ENCODE measurements at regions not wholly inside any gene's neighbourhood (a gene's known extent, or its start where the extent isn't known, plus 50 kb on each side); places are given as distances from the start of the nearest gene placed in this dataset.

DNA sequence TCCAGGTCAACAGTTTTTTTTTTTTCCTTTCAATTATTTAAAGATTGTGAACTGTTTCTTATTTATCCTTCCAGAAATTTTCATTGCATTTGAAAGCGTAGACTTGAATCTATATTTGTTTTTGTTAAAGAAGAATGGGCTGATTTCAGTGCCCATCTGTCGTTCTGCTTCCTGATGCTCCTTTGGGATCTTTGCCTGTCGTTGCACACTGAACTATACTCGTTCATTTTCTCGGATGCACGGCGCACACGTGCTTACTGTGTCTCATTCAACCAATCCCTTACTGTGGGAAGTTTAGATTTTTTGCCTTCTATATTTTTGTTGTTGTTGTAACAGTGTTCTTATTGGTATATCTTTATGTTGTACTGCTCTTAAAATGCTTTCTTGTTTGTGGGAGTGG, 149.7 kb downstream of the VAPA start:
- no peak for DNase-seq
- no peaks in the 10 kb centered on the region for H4K20me1 ChIP-seq (ENCODE audit: insufficient read depth, low read depth, low read length)

DNA sequence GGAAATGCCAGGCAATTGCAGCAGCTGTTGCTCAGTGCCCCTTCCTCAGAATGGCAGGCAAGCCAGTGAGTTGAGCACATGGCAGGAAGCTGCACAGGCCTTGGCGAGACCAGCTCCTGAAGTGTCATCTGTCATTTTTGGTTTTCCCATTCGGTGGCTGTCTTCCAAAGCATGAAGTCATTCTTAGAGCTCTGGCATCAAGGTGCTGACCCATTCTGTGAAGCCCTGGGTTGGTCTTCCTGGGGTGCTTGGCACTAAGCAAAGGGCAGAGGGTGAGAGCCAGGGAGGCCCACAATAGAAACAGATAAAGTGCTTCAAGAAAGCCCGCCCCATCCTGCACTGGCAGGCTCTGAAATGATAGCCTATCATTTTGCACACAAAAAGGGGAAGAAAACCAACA, 150.5 kb downstream of the VAPA start:
- no peaks in the 10 kb centered on the region for H3K79me2 ChIP-seq (ENCODE audit: low read length)

More for the DNA sequence above, 149.7 kb downstream of the VAPA start:
- Histone ChIP-seq H3K4me1 (ENCODE audit: low read length) (peaks cover 5% of the 10 kb centered on the region; the same call in 1 of the 2 replicates), H3K9ac (ENCODE audit: low read length) (no peak overlapping the region), H3K27ac (ENCODE audit: low read length) (no peak overlapping the region), H2AFZ (ENCODE audit: low read length) (no peak overlapping the region), H3K9me2 (replicated peaks; ENCODE audit: insufficient read depth, low read length) (no peaks in the 10 kb centered on the region), H3K9me3 (ENCODE audit: low read length) (no peaks in the 10 kb centered on the region), H3K4me2 (ENCODE audit: low read depth, low read length, poor library complexity, severe bottlenecking) (no peak overlapping the region), H3K4me3 (ENCODE audit: low read length) (no peak overlapping the region), H3K36me3 (ENCODE audit: insufficient read depth, low read length) (no peaks in the 10 kb centered on the region), H3K27me3 (ENCODE audit: low read length) (no peaks in the 10 kb centered on the region), H3K79me2 (ENCODE audit: low read length) (no peaks in the 10 kb centered on the region)

DNA sequence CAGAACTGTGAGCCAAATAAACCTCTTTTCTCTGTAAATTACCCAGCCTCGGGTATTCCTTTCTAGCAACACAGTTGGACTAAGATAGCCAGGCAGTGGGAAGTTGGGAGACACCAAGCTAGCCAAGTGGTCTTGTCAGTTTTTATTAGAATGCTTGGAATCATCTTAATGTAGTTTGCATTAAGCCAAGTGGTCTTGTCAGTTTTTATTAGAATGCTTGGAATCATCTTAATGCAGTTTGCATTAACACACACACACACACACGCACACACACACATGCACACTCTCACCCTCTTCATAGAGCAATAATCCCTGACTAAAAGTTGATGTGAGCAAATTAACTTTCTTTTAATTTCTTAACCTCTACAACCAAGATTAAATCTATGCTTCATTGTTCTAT, 151.5 kb downstream of the VAPA start:
- Histone ChIP-seq H3K27ac (ENCODE audit: low read length) (no peak overlapping the region), H3K36me3 (ENCODE audit: insufficient read depth, low read length) (no peaks in the 10 kb centered on the region), H3K9me3 (ENCODE audit: low read length) (no peaks in the 10 kb centered on the region), H3K4me2 (ENCODE audit: low read depth, low read length, poor library complexity, severe bottlenecking) (no peak overlapping the region), H3K79me2 (ENCODE audit: low read length) (no peaks in the 10 kb centered on the region), H3K4me3 (ENCODE audit: low read length) (no peak overlapping the region), H3K4me1 (ENCODE audit: low read length) (peaks cover 5% of the 10 kb centered on the region; the same call in 1 of the 2 replicates), H4K20me1 (ENCODE audit: insufficient read depth, low read depth, low read length) (no peaks in the 10 kb centered on the region), H3K27me3 (ENCODE audit: low read length) (no peaks in the 10 kb centered on the region), H3K9ac (ENCODE audit: low read length) (no peak overlapping the region), H2AFZ (ENCODE audit: low read length) (no peak overlapping the region), H3K9me2 (replicated peaks; ENCODE audit: insufficient read depth, low read length) (no peaks in the 10 kb centered on the region)
- DNase-seq, result no peak

More for the DNA sequence above, 150.5 kb downstream of the VAPA start:
- Histone ChIP-seq H3K9me3 (ENCODE audit: low read length) (no peaks in the 10 kb centered on the region), H3K27ac (ENCODE audit: low read length) (no peak overlapping the region), H3K4me1 (ENCODE audit: low read length) (peaks cover 5% of the 10 kb centered on the region; the same call in 1 of the 2 replicates), H3K4me3 (ENCODE audit: low read length) (no peak overlapping the region), H3K4me2 (ENCODE audit: low read depth, low read length, poor library complexity, severe bottlenecking) (no peak overlapping the region), H3K27me3 (ENCODE audit: low read length) (no peaks in the 10 kb centered on the region), H3K9ac (ENCODE audit: low read length) (no peak overlapping the region), H4K20me1 (ENCODE audit: insufficient read depth, low read depth, low read length) (no peaks in the 10 kb centered on the region), H3K36me3 (ENCODE audit: insufficient read depth, low read length) (no peaks in the 10 kb centered on the region), H2AFZ (ENCODE audit: low read length) (no peak overlapping the region), H3K9me2 (replicated peaks; ENCODE audit: insufficient read depth, low read length) (no peaks in the 10 kb centered on the region)
- DNase-seq, result no peak

DNA sequence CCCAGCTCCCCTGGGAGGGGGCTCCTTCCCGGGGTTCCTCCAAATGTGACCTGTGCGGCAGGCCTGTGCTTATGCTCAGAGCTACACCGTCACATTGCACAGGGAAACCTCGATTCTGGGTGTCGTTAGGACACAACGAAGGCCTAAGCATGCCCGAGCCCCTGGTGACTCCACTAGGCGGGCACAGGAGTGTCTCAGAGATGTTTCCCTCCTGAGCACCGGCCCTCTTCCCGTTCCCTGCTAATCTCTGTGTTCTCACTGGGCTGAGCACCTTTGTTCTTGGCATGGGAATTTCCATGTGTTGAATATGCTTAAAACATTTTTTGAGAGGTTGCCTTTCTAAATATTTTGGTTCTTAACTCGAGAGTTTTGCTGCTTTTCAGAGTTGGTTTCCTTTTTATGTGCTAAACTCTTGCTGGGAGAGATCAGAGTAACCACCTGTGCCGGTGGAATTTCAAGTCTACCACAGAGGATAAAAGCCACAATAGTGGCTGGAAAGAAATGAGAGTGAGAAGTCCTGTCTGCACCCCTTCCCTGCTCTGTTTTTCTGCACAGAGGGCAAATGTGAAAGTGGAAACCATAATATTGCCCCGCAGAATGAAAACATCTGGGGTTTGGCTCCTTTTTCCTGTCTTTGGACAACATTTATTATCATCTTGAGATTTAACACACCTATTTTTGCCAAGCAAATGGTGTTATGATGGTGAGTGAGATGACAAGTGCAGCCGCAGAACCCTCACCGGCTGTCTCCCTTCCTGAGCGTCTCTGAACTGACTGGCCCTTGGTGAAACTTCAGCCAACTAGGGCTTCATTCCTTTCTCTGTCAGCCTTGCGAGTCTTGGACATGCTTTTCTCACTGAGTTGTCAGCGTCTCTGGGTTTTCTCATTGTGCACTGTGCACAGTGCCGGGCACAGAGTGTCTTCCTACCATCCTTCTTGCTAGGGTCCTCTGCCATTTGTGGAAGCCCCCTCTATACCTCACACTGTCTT, 154.1 kb downstream of the VAPA start:
- Histone ChIP-seq H3K9me3 (ENCODE audit: low read length) (no peaks in the 10 kb centered on the region), H4K20me1 (ENCODE audit: insufficient read depth, low read depth, low read length) (no peaks in the 10 kb centered on the region), H3K27me3 (ENCODE audit: low read length) (no peaks in the 10 kb centered on the region), H3K4me3 (ENCODE audit: low read length) (no peak overlapping the region), H3K4me2 (ENCODE audit: low read depth, low read length, poor library complexity, severe bottlenecking) (no peak overlapping the region), H3K9ac (ENCODE audit: low read length) (no peak overlapping the region), H3K27ac (ENCODE audit: low read length) (no peak overlapping the region), H3K4me1 (ENCODE audit: low read length) (no peaks in the 10 kb centered on the region), H2AFZ (ENCODE audit: low read length) (no peak overlapping the region), H3K9me2 (replicated peaks; ENCODE audit: insufficient read depth, low read length) (no peaks in the 10 kb centered on the region), H3K36me3 (ENCODE audit: insufficient read depth, low read length) (no peaks in the 10 kb centered on the region), H3K79me2 (ENCODE audit: low read length) (no peaks in the 10 kb centered on the region)
- no peak for DNase-seq

DNA sequence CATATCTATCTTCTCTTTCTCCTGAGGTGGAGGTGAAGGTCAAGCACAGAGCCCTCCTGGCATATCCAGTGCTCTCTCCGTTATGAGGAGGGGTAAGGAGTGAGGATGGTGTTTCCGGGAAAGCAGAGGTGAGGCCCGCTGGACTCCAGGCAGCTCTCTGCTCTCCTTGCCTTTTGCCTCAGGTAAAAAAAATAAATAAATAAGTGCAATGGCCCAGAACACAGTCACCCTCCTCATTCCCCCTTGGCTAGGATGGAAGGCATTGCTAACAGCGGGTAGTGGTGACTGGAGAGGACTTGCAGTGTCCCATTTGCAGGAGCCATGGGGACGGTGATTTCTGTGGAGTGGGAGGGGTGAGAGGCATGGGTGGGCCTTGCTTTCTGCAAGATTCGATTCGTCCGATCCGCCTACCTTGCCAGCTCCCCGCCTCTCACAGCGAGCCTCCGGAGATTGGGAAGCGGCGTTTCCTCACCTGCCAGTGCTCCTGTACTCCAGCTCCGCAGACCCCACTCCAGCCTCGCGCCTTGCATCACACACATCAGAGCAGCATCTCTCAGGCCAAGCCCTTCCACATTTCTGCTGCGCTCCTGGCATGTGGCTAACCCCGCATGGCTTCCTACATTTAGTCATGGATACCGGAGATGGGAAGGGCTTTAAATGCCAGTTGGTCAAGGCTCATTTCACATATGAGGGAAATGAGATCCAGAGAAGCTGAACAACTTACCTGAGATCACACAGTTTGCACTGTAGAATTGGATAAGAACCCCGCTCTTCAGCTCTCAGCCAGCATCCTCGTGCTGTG, 155.2 kb downstream of the VAPA start:
- DNase-seq, result no peak
- no peaks in the 10 kb centered on the region for H3K9me3 ChIP-seq (ENCODE audit: low read length)
- no peak overlapping the region for H2AFZ ChIP-seq (ENCODE audit: low read length)
- no peaks in the 10 kb centered on the region for H3K36me3 ChIP-seq (ENCODE audit: insufficient read depth, low read length)
- no peak overlapping the region for H3K9ac ChIP-seq (ENCODE audit: low read length)
- H3K4me2 ChIP-seq (ENCODE audit: low read depth, low read length, poor library complexity, severe bottlenecking), result no peak overlapping the region
- no peak overlapping the region for H3K4me3 ChIP-seq (ENCODE audit: low read length)
- H3K79me2 ChIP-seq (ENCODE audit: low read length), result no peaks in the 10 kb centered on the region
- H3K9me2 ChIP-seq (replicated peaks; ENCODE audit: insufficient read depth, low read length), result no peaks in the 10 kb centered on the region
- H3K27ac ChIP-seq (ENCODE audit: low read length), result no peak overlapping the region
- no peaks in the 10 kb centered on the region for H3K4me1 ChIP-seq (ENCODE audit: low read length)
- no peaks in the 10 kb centered on the region for H3K27me3 ChIP-seq (ENCODE audit: low read length)
- no peaks in the 10 kb centered on the region for H4K20me1 ChIP-seq (ENCODE audit: insufficient read depth, low read depth, low read length)

DNA sequence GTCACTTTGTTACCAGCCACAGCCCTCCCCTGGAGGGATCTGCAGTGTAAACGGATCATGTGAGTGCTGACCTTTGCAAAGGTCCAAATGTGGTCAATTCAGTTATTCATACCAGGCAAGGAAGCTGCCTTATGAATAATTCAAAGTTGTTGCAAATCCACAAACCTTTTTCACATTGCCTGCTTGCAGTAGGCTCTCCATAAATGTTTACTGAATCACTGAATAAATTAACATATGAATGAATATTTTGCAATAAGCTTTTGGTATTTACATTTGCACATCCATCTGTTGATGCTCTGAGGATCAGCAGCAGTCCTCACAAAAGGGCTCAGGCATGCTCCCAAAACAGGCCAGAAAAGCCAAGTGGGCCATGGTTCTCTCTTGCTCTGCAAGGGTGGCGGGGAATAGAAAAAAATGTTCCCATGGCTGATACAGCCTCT, 156.8 kb downstream of the VAPA start:
- Histone ChIP-seq H3K9me2 (replicated peaks; ENCODE audit: insufficient read depth, low read length) (no peaks in the 10 kb centered on the region), H3K4me3 (ENCODE audit: low read length) (no peak overlapping the region), H3K36me3 (ENCODE audit: insufficient read depth, low read length) (no peaks in the 10 kb centered on the region), H3K9me3 (ENCODE audit: low read length) (no peaks in the 10 kb centered on the region), H3K27me3 (ENCODE audit: low read length) (no peaks in the 10 kb centered on the region), H3K27ac (ENCODE audit: low read length) (no peak overlapping the region), H3K4me2 (ENCODE audit: low read depth, low read length, poor library complexity, severe bottlenecking) (no peak overlapping the region), H2AFZ (ENCODE audit: low read length) (no peak overlapping the region), H3K4me1 (ENCODE audit: low read length) (no peaks in the 10 kb centered on the region), H4K20me1 (ENCODE audit: insufficient read depth, low read depth, low read length) (no peaks in the 10 kb centered on the region), H3K79me2 (ENCODE audit: low read length) (no peaks in the 10 kb centered on the region), H3K9ac (ENCODE audit: low read length) (no peak overlapping the region)
- no peak for DNase-seq

DNA sequence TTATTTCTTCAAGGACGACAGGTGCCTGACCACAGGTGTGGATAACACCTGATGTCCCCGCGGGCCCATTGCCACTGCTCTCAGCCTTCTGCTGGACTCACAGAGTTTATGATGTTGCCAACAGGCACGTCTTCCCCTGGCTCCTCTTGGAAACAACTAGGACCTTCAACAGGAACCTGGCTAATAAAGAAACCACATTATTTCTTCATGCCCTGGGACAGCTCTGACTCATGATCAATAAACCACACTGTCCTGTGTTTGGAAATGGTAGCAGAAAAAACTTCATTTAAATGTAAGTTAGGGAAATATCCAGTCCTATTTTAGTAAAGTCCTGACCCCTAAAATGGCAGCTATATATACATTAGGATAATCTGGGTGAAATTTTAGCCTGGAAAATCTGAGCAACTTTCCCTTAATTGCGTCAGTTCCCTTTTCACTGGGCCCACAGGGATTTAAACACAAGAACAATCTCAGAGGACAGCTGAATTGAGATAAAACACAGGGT, 158.9 kb downstream of the VAPA start:
- Histone ChIP-seq H2AFZ (ENCODE audit: low read length) (no peak overlapping the region), H3K9me2 (replicated peaks; ENCODE audit: insufficient read depth, low read length) (no peaks in the 10 kb centered on the region), H3K27ac (ENCODE audit: low read length) (no peak overlapping the region), H3K4me1 (ENCODE audit: low read length) (no peaks in the 10 kb centered on the region), H3K36me3 (ENCODE audit: insufficient read depth, low read length) (no peaks in the 10 kb centered on the region), H3K9me3 (ENCODE audit: low read length) (no peaks in the 10 kb centered on the region), H3K9ac (ENCODE audit: low read length) (no peak overlapping the region), H4K20me1 (ENCODE audit: insufficient read depth, low read depth, low read length) (no peaks in the 10 kb centered on the region), H3K4me2 (ENCODE audit: low read depth, low read length, poor library complexity, severe bottlenecking) (no peak overlapping the region), H3K79me2 (ENCODE audit: low read length) (no peaks in the 10 kb centered on the region), H3K4me3 (ENCODE audit: low read length) (no peak overlapping the region), H3K27me3 (ENCODE audit: low read length) (no peaks in the 10 kb centered on the region)
- no peak for DNase-seq

DNA sequence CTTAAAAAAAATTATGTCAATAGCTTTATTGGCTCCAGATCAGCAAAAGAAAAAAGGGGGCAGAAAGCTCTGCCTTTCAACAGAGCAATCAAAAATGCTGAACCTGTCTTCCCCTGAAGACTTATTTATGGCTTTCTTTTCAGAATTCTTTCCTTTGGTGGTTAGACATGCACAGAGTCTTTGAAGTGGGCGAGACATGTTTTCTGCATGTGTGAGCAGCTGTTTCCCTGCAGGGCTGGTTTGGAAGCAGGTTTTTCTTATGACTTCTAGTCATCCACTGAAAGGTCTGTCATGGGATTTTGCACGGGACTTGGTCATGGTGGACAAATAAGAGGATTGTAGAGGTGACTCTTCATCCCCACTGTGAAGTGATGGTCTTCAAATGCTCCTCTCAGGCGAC, 160.3 kb downstream of the VAPA start:
- Histone ChIP-seq H2AFZ (ENCODE audit: low read length) (no peak overlapping the region), H3K4me3 (ENCODE audit: low read length) (no peak overlapping the region), H3K36me3 (ENCODE audit: insufficient read depth, low read length) (no peaks in the 10 kb centered on the region), H3K4me2 (ENCODE audit: low read depth, low read length, poor library complexity, severe bottlenecking) (no peak overlapping the region), H3K9ac (ENCODE audit: low read length) (no peak overlapping the region), H3K27ac (ENCODE audit: low read length) (no peak overlapping the region), H3K9me3 (ENCODE audit: low read length) (no peaks in the 10 kb centered on the region), H3K9me2 (replicated peaks; ENCODE audit: insufficient read depth, low read length) (no peaks in the 10 kb centered on the region), H3K27me3 (ENCODE audit: low read length) (no peaks in the 10 kb centered on the region), H3K79me2 (ENCODE audit: low read length) (no peaks in the 10 kb centered on the region), H3K4me1 (ENCODE audit: low read length) (no peaks in the 10 kb centered on the region), H4K20me1 (ENCODE audit: insufficient read depth, low read depth, low read length) (no peaks in the 10 kb centered on the region)
- no peak for DNase-seq
